HEK293 (cell line): ENCODE measurements at regions not wholly inside any gene's neighbourhood (a gene's known extent, or its start where the extent isn't known, plus 50 kb on each side); places are given as distances from the start of the nearest gene placed in this dataset.

Experiments used
- CTCF ChIA-PET: fragments of 350-600 bp; formaldehyde crosslinking; extraction: SDS; loops from one replicate; lab custom pipeline; 2021; ENCODE audit warnings: antibody characterized with exemption; lab: Yijun Ruan, JAX
- POLR2A ChIA-PET: fragments of 300-600 bp; formaldehyde crosslinking; extraction: SDS; loops from one replicate; lab custom pipeline; 2020; ENCODE audit warnings: antibody characterized with exemption, inconsistent platforms; lab: Yijun Ruan, JAX
- H3K27ac ChIP-seq: fragments of 200-500 bp; sonication (Bioruptor generic); 2 replicates; pipeline ENCODE4 v1.5.1; 2014; ENCODE audit warnings: low read depth, low read length, control low read depth, inconsistent platforms; ENCODE audit errors: extremely low read depth
- H3K36me3 ChIP-seq, 2 experiments: fragments of 200-500 bp in 1 of 2; sonication (Bioruptor generic) in 1 of 2; 1 replicate in 1 of 2; 2 replicates in 1 of 2; pipeline ENCODE4 v1.5.1; 2014 to 2017; ENCODE audit warnings: inconsistent platforms in 2 of 2, low read length in 2 of 2; ENCODE audit not compliant: control insufficient read depth in 2 of 2, insufficient read depth in 1 of 2
- H3K4me1 ChIP-seq: fragments of 200-500 bp; sonication (Bioruptor generic); 2 replicates; pipeline ENCODE4 v1.5.1; 2014; ENCODE audit warnings: mild to moderate bottlenecking, low read length, inconsistent platforms; ENCODE audit not compliant: control insufficient read depth, insufficient read depth
- H3K4me3 ChIP-seq: 2 replicates; pipeline ENCODE4 v1.5.1; 2011; ENCODE audit warnings: low read depth, mild to moderate bottlenecking, control low read depth, low read length, moderate library complexity
- H3K9me3 ChIP-seq: fragments of 200-500 bp; sonication (Bioruptor generic); 2 replicates; pipeline ENCODE4 v1.5.1; 2014; ENCODE audit warnings: low read depth, low read length, inconsistent platforms; ENCODE audit not compliant: control insufficient read depth, insufficient read depth
- ELK4 ChIP-seq: IDR thresholded peaks from 2 replicates; pipeline ENCODE4 v1.6.1; 2011; ENCODE audit warnings: mild to moderate bottlenecking, low read depth, low read length, borderline replicate concordance
- GLIS2 ChIP-seq: fragments of 450-650 bp; formaldehyde crosslinking; IDR thresholded peaks from 2 replicates; pipeline ENCODE4 v1.5.1; 2016; ENCODE audit warnings: missing biosample characterization, missing genetic modification characterization
- HOXD13 ChIP-seq: sonication (generic); formaldehyde crosslinking; IDR thresholded peaks from 2 replicates; pipeline ENCODE4 v1.8.0; 2022; ENCODE audit warnings: missing genetic modification reagents, borderline replicate concordance
- KLF10 ChIP-seq: fragments of 450-650 bp; IDR thresholded peaks from 2 replicates; pipeline ENCODE4 v1.5.1; 2018; ENCODE audit warnings: missing biosample characterization, mild to moderate bottlenecking, missing genetic modification characterization
- KLF17 ChIP-seq: fragments of 450-650 bp; formaldehyde crosslinking; IDR thresholded peaks from 2 replicates; pipeline ENCODE4 v1.5.1; 2016; ENCODE audit warnings: missing biosample characterization, missing genetic modification characterization
- ZBTB48 ChIP-seq: fragments of 450-650 bp; formaldehyde crosslinking; IDR thresholded peaks from 2 replicates; pipeline ENCODE4 v1.5.1; 2016; ENCODE audit warnings: missing biosample characterization, missing genetic modification characterization
- ZNF146 ChIP-seq: fragments of 450-650 bp; formaldehyde crosslinking; IDR thresholded peaks from 2 replicates; pipeline ENCODE4 v1.5.1; 2016; ENCODE audit warnings: missing biosample characterization, missing genetic modification characterization
- ZNF16 ChIP-seq: fragments of 450-650 bp; formaldehyde crosslinking; IDR thresholded peaks from 2 replicates; pipeline ENCODE4 v1.5.1; 2016; ENCODE audit warnings: low read depth, missing biosample characterization, missing genetic modification characterization
- ZNF175 ChIP-seq: fragments of 450-650 bp; formaldehyde crosslinking; IDR thresholded peaks from 2 replicates; pipeline ENCODE4 v1.5.1; 2016; ENCODE audit warnings: missing biosample characterization, missing genetic modification characterization
- ZNF404 ChIP-seq: fragments of 450-650 bp; formaldehyde crosslinking; IDR thresholded peaks from 2 replicates; pipeline ENCODE4 v1.5.1; 2017; ENCODE audit warnings: missing biosample characterization, missing genetic modification characterization
- ZNF501 ChIP-seq: fragments of 450-650 bp; formaldehyde crosslinking; IDR thresholded peaks from 2 replicates; pipeline ENCODE4 v1.5.1; 2016; ENCODE audit warnings: missing biosample characterization, missing genetic modification characterization
- ZNF707 ChIP-seq: fragments of 450-650 bp; formaldehyde crosslinking; IDR thresholded peaks from 2 replicates; pipeline ENCODE4 v1.5.1; 2016; ENCODE audit warnings: missing biosample characterization, missing genetic modification characterization
- ZXDB ChIP-seq: fragments of 450-650 bp; formaldehyde crosslinking; IDR thresholded peaks from 2 replicates; pipeline ENCODE4 v1.5.1; 2016; ENCODE audit warnings: missing biosample characterization, missing genetic modification characterization
- TF ChIP-seq, protein P1 (sequence below): fragments of 450-650 bp; formaldehyde crosslinking; IDR thresholded peaks from 2 replicates; pipeline ENCODE4 v1.5.1; 2016; ENCODE audit warnings: missing biosample characterization, missing genetic modification characterization
- TF ChIP-seq, protein P2 (sequence below): fragments of 450-650 bp; formaldehyde crosslinking; IDR thresholded peaks from 2 replicates; pipeline ENCODE4 v1.5.1; 2016; ENCODE audit warnings: missing biosample characterization, missing genetic modification characterization
- TF ChIP-seq, protein P3 (sequence below): fragments of 450-650 bp; formaldehyde crosslinking; IDR thresholded peaks from 2 replicates; pipeline ENCODE4 v1.5.1; 2016; ENCODE audit warnings: missing biosample characterization, missing genetic modification characterization

GRCh38 chr2:67668538-67668937, 271.4 kb downstream of the ETAA1 start (continued):
- TF ChIP-seq, protein P1, sequence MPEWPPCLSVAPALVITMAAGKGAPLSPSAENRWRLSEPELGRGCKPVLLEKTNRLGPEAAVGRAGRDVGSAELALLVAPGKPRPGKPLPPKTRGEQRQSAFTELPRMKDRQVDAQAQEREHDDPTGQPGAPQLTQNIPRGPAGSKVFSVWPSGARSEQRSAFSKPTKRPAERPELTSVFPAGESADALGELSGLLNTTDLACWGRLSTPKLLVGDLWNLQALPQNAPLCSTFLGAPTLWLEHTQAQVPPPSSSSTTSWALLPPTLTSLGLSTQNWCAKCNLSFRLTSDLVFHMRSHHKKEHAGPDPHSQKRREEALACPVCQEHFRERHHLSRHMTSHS (tag by site-specific recombination): no peak
- TF ChIP-seq KLF17 (tag by site-specific recombination): no peak
- TF ChIP-seq, protein P2, sequence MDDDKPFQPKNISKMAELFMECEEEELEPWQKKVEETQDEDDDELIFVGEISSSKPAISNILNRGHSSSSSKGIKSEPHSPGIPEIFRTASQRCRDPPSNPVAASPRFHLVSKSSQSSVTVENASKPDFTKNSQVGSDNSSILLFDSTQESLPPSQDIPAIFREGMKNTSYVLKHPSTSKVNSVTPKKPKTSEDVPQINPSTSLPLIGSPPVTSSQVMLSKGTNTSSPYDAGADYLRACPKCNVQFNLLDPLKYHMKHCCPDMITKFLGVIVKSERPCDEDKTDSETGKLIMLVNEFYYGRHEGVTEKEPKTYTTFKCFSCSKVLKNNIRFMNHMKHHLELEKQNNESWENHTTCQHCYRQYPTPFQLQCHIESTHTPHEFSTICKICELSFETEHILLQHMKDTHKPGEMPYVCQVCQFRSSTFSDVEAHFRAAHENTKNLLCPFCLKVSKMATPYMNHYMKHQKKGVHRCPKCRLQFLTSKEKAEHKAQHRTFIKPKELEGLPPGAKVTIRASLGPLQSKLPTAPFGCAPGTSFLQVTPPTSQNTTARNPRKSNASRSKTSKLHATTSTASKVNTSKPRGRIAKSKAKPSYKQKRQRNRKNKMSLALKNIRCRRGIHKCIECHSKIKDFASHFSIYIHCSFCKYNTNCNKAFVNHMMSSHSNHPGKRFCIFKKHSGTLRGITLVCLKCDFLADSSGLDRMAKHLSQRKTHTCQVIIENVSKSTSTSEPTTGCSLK (tag by site-specific recombination): no peak
- TF ChIP-seq, all 188 proteins: peak for 0

GRCh38 chr2:67669168-67669567, 272.0 kb downstream of the ETAA1 start:
- POLR2A ChIA-PET: no interaction called here
- H3K27ac ChIP-seq: no peak overlapping the region
- H3K4me3 ChIP-seq: no peak overlapping the region
- TF ChIP-seq GLIS2 (tag by site-specific recombination) (no peak), ZNF146 (tag by site-specific recombination) (no peak), ZNF404 (tag by site-specific recombination) (no peak), ZBTB48 (tag by site-specific recombination) (no peak), HOXD13 (CRISPR knock-in tag) (no peak), ZNF175 (tag by site-specific recombination) (no peak), ZXDB (tag by site-specific recombination) (no peak), ELK4 (no peak)
- TF ChIP-seq, protein P3, sequence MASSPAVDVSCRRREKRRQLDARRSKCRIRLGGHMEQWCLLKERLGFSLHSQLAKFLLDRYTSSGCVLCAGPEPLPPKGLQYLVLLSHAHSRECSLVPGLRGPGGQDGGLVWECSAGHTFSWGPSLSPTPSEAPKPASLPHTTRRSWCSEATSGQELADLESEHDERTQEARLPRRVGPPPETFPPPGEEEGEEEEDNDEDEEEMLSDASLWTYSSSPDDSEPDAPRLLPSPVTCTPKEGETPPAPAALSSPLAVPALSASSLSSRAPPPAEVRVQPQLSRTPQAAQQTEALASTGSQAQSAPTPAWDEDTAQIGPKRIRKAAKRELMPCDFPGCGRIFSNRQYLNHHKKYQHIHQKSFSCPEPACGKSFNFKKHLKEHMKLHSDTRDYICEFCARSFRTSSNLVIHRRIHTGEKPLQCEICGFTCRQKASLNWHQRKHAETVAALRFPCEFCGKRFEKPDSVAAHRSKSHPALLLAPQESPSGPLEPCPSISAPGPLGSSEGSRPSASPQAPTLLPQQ: no peak
- H3K4me1 ChIP-seq: no peaks in the 10 kb centered on the region
- CTCF ChIA-PET: no interaction called here
- H3K9me3 ChIP-seq: no peaks in the 10 kb centered on the region
- no peaks in the 10 kb centered on the region for H3K36me3 ChIP-seq

GRCh38 chr2:67669766-67670165, 272.6 kb downstream of the ETAA1 start:
- no peak overlapping the region for H3K4me3 ChIP-seq
- H3K27ac ChIP-seq: no peak overlapping the region
- TF ChIP-seq ZNF501 (tag by site-specific recombination) (no peak), ZNF16 (tag by site-specific recombination) (no peak), KLF10 (no peak), ZNF707 (tag by site-specific recombination) (no peak)
- ChIA-PET POLR2A (no interaction called here), CTCF (no interaction called here)
- no peaks in the 10 kb centered on the region for H3K36me3 ChIP-seq
- no peaks in the 10 kb centered on the region for H3K4me1 ChIP-seq
- H3K9me3 ChIP-seq: no peaks in the 10 kb centered on the region
